ENCODE measurements at regions not wholly inside any gene's neighbourhood (a gene's known extent, or its start where the extent isn't known, plus 50 kb on each side); places are given as distances from the start of the nearest gene placed in this dataset.

GRCh38 chr3:151541178-151541577, 80.3 kb upstream of the IGSF10 start:
- intact Hi-C loops (cut with micrococcal nuclease): no loop called here
- H3K27me3 Mint-ChIP-seq (ENCODE audit: low read depth in 3 of 3): no peaks in the 10 kb centered on the region
- Histone ChIP-seq H4K20me1 (ENCODE audit: insufficient read depth, low read length) (no peaks in the 10 kb centered on the region), H3K27ac (ENCODE audit: low read depth in 1 of 2, low read length in 2 of 2) (no peak overlapping the region), H3K4me2 (replicated peaks; ENCODE audit: extremely low read depth, low read length, poor library complexity, severe bottlenecking) (no peak overlapping the region), H2AFZ (ENCODE audit: insufficient read depth, low read depth, low read length, poor library complexity, severe bottlenecking) (no peak overlapping the region), H3K4me1 (ENCODE audit: control insufficient read depth in 1 of 2, insufficient read depth in 2 of 2, low read length in 2 of 2) (no peaks in the 10 kb centered on the region), H3K4me3 (replicated peaks in 1 of 3; ENCODE audit: low read depth in 2 of 3, low read length in 3 of 3) (no peak overlapping the region), H3K36me3 (replicated peaks in 1 of 2; ENCODE audit: control insufficient read depth in 1 of 2, insufficient read depth in 2 of 2, low read length in 2 of 2) (no peaks in the 10 kb centered on the region), H3K9me3 (replicated peaks in 1 of 2; ENCODE audit: control insufficient read depth in 1 of 2, insufficient read depth in 1 of 2, low read length in 2 of 2) (no peaks in the 10 kb centered on the region), H3K9ac (ENCODE audit: insufficient read depth, low read length, poor library complexity, severe bottlenecking) (no peak overlapping the region), H3K27me3 (ENCODE audit: control insufficient read depth in 2 of 2, insufficient read depth in 2 of 2, low read length in 2 of 2) (no peaks in the 10 kb centered on the region), H3K79me2 (ENCODE audit: insufficient read depth, low read length) (no peaks in the 10 kb centered on the region)
- H3K27ac Mint-ChIP-seq: no peak overlapping the region
- no peak overlapping the region for H3K4me3 Mint-ChIP-seq
- DNase-seq: no peak
- H3K36me3 Mint-ChIP-seq: no peaks in the 10 kb centered on the region
- no peaks in the 10 kb centered on the region for H3K4me1 Mint-ChIP-seq
- peaks cover 0 to 2% (median 0%) of the 10 kb centered on the region in 7 donors for H3K9me3 Mint-ChIP-seq
- TF ChIP-seq CTCF (IDR thresholded peaks at IDR 0.05): no peak

GRCh38 chr3:151539599-151539998, 78.7 kb upstream of the IGSF10 start:
- no peaks in the 10 kb centered on the region for H3K36me3 ChIP-seq (replicated peaks in 1 of 2; ENCODE audit: control insufficient read depth in 1 of 2, insufficient read depth in 2 of 2, low read length in 2 of 2)
- no peaks in the 10 kb centered on the region for H3K4me1 Mint-ChIP-seq

More at GRCh38 chr3:151539599-151539998, 78.7 kb upstream of the IGSF10 start:
- no peak overlapping the region for H2AFZ ChIP-seq (ENCODE audit: insufficient read depth, low read depth, low read length, poor library complexity, severe bottlenecking)
- H3K4me3 ChIP-seq (replicated peaks in 1 of 3; ENCODE audit: low read depth in 2 of 3, low read length in 3 of 3): no peak overlapping the region
- Mint-ChIP-seq H3K4me3 (no peak overlapping the region), H3K9me3 (peaks cover 0 to 2% (median 0%) of the 10 kb centered on the region in 7 donors), H3K27me3 (ENCODE audit: low read depth in 3 of 3) (no peaks in the 10 kb centered on the region), H3K27ac (no peak overlapping the region), H3K36me3 (no peaks in the 10 kb centered on the region)
- no peak overlapping the region for H3K27ac ChIP-seq (ENCODE audit: low read depth in 1 of 2, low read length in 2 of 2)
- H3K4me2 ChIP-seq (replicated peaks; ENCODE audit: extremely low read depth, low read length, poor library complexity, severe bottlenecking): no peak overlapping the region
- no peaks in the 10 kb centered on the region for H3K27me3 ChIP-seq (ENCODE audit: control insufficient read depth in 2 of 2, insufficient read depth in 2 of 2, low read length in 2 of 2)
- H3K9ac ChIP-seq (ENCODE audit: insufficient read depth, low read length, poor library complexity, severe bottlenecking): no peak overlapping the region
- H3K4me1 ChIP-seq (ENCODE audit: control insufficient read depth in 1 of 2, insufficient read depth in 2 of 2, low read length in 2 of 2): no peaks in the 10 kb centered on the region
- no peaks in the 10 kb centered on the region for H3K9me3 ChIP-seq (replicated peaks in 1 of 2; ENCODE audit: control insufficient read depth in 1 of 2, insufficient read depth in 1 of 2, low read length in 2 of 2)
- TF ChIP-seq CTCF (IDR thresholded peaks at IDR 0.05): no peak
- no peak for DNase-seq
- intact Hi-C loops (cut with micrococcal nuclease): no loop called here
- no peaks in the 10 kb centered on the region for H4K20me1 ChIP-seq (ENCODE audit: insufficient read depth, low read length)
- no peaks in the 10 kb centered on the region for H3K79me2 ChIP-seq (ENCODE audit: insufficient read depth, low read length)
- WGBS (ENCODE audit: insufficient coverage): no CpG with 5 or more reads among the region's 3 CpGs
